Stimulated activated CD4-positive, alpha-beta T cell treated with anti-CD3 and anti-CD28 coated beads, TNF-alpha, amount 100 ng/mL, for 4 hours (primary cell): ENCODE measurements at regions not wholly inside any gene's neighbourhood (a gene's known extent, or its start where the extent isn't known, plus 50 kb on each side); places are given as distances from the start of the nearest gene placed in this dataset.
"Not testable (repeated sequence)": the region's sequence is repeated elsewhere in the genome, so short reads cannot be mapped to it uniquely, and the experiment has no call there.

Source experiments
- DNase-seq, 3 experiments: peaks; one replicate each; pipeline ENCODE4 v3.0.0-alpha.2; 2020; ENCODE audit warnings: low read depth in 3 of 3

GRCh38 chr4:9702696-9703095 lies 78.7 kb upstream of the DRD5 start:
- DNase-seq: not testable (repeated sequence)

DNA sequence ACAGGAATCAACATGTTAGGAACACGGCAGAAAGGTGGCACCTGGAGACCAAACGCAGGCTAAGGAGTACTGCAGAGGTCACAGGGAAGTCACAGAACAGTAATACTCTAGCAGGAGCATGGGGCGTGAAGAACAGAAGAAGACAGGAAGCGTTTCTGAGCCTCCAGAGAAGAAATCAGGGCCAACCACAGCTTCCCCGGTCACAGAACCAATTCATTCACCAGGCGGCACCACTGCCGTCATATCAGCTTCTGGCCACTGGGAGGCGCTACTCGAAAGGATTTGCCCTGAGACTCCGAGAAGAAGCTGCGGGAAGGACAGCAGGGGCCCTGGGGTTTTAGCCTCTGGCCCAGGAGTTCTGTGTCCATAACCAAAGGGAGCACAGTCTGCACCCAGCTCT lies 78.0 kb upstream of the DRD5 start:
- DNase-seq: peak; percentile 19 to 26 (median 25)

- not testable (repeated sequence) for DNase-seq
Observed at GRCh38 chr4:9704126-9704525, 77.3 kb upstream of the DRD5 start.

DNA sequence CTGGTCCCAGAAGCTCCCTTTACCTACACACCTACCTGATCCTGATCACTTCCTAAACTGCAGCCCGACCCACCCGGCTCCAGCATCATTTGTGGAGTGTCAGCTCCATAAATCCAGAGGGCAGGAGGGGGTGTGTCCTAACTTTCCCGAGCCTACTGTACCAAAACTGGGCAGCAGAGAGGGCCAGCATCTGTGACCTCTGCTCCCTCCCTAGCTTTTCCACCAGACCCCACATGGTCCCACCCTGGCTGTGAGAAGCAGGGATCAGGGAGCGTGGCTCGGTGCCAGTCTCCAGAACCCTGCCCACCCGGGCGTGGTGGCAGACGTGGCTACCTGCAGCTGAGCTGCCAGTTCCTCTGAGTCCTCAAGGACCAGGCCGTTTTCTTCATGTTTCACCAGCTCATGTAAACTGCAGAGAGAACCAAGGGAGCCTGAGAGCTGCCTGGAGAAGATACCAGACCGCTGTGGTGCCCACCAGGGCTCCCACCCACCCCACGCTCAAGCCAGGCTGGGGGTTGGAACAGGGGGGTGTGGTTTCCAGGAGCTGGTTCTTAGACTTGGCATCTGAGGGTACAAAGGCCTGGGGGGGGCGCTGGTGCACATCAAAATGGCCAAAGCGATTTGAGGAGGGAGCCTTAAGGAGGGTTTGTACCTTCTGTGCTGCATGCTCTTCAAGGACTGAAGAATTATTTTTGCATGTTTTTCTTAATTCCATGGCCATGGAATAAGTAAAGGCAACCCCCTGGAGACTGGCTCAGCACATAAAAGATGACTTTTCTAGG lies 76.7 kb upstream of the DRD5 start:
- no peak for DNase-seq

GRCh38 chr4:9707281-9707680 lies 74.2 kb upstream of the DRD5 start:
- DNase-seq: not testable (repeated sequence)

DNA sequence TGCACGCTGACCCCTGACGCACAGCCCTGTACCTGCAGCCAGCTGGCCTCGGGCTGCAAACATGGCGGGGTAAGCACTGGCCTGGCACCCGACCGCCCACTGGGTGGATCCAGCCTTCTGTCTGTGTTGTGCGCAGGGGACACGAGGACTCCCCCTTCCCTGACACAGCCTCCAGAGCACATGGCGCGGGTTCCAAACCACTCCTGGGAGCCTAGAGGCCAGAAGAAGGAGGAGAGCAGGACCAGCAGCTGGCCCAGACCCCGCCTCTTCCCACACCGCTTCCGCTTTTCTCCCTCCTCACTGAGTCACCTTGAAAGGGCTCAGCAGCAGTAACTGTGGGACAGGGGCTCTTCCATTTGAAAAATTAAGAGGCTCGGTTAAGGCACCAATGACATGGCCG lies 73.5 kb upstream of the DRD5 start:
- not testable (repeated sequence) for DNase-seq

DNA sequence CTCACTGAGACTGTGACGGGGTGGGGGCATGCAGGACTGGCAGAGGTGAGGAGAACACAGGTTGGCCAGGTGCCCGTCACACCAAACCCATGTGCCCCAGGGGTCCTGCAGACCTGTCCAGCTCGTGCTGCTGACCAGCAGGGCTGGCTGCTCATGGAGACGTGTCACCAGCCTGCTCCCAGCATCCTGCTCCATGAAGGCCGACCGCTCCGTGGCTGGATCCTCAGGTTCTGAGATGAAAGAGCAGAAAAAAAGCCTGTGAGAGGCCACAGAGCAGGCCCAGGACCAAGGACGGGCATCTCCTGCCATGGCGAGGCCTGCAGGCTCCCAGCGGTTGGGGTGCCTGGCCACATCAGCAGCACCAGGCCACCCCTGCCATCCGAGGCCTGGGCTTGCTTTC lies 71.7 kb upstream of the DRD5 start:
- DNase-seq: no peak

DNA sequence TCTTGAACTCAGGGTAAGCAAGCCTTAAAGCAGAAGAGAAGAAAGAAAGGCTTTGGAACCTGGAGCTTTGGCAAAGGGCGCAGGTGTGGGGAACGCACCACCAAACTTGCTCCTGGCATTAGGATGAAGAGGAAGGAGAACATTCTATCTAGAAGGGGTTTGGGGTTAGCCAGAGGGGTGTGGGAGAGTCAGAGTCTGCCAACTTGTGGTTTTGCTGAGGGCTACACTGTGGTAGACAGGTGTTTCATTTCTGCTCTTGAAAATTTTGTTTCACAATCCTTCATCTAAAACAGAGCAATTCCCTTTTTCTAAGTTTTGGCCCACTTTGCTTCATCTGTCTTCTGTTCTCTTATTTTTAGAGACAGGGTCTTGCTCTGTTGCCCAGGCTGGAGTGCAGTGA lies 66.2 kb upstream of the DRD5 start:
- not testable (repeated sequence) for DNase-seq

- no peak for DNase-seq
Observed at GRCh38 chr4:9716093-9716492, 65.3 kb upstream of the DRD5 start.

DNA sequence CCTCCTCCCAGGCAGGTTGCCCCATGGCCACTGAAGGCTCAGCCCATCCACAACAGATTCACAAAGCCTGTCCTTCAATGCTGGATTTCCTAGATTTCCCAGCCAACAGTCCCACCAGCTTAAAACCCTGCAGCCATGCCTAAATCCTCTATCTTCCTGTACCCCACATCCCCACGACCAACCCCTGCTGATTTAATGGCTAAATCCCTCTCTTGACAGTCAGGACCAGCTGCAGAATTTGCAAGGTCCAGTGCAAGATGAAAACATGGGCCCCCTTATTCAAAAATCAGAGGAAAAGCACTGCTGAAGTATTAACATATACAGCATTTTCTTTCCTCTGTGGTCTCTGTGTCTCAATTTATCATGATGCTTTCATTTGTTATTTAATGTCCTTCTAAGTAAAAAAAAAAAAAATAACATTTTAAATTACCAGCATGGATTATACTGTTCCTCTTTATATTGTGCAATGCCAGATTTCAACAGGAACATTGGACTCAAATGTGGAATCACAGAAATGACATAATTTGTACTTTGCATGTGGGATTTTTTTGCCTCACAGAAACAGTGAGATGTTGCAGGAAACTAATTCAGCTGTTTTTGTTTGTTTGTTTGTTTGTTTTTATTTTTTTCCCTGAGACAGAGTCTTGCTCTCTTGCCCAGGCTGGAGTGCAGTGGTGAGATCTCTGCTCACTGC lies 63.0 kb upstream of the DRD5 start:
- DNase-seq: not testable (repeated sequence)

DNA sequence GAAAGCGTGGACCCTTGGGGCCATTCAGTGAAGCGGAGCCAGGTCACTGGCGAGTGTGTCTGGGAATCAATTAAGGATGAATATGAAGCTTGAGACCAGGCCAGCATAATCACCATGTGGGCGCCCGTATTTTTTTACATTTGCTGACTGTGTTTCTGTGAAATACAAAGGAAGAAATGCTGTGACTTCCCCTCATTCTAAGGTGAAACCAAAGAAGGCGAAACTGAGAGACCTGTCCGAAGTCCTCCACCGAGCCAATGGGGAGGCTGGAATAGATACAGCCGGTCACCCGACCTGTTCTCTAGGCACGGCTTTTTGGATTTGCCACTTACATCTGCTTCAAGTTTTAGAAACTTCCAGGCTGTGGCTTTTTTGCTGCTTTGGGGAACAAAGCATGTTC lies 59.3 kb upstream of the DRD5 start:
- DNase-seq: not testable (repeated sequence)
